ENCODE measurements at regions not wholly inside any gene's neighbourhood (a gene's known extent, or its start where the extent isn't known, plus 50 kb on each side); places are given as distances from the start of the nearest gene placed in this dataset.
A peak's percentile ranks its signal among the peaks of the same experiment; 100 is the strongest.

GRCh38 chr20:22288957-22289356 is 295.4 kb downstream of the FOXA2 start:
- Histone ChIP-seq H3K79me2 (ENCODE audit: low read length) (no peaks in the 10 kb centered on the region), H3K9ac (ENCODE audit: low read length) (no peak overlapping the region), H2AFZ (ENCODE audit: low read length) (no peak overlapping the region), H3F3A (ENCODE audit: low read length, unreplicated experiment) (no peaks in the 10 kb centered on the region), H3K4me2 (ENCODE audit: low read length) (no peak overlapping the region), H3K27ac (ENCODE audit: low read length) (no peak overlapping the region), H3K36me3 (ENCODE audit: low read depth, low read length) (no peaks in the 10 kb centered on the region), H4K20me1 (ENCODE audit: low read length) (no peaks in the 10 kb centered on the region), H3K9me2 (replicated peaks; ENCODE audit: low read length) (no peaks in the 10 kb centered on the region), H3K27me3 (ENCODE audit: low read length) (peaks cover 50% of the 10 kb centered on the region), H3K4me3 (ENCODE audit: low read length) (no peak overlapping the region), H3K9me3 (ENCODE audit: low read length) (no peaks in the 10 kb centered on the region), H3K4me1 (ENCODE audit: insufficient read depth, low read length) (no peaks in the 10 kb centered on the region)
- no TSS peak for BruUV-seq (replicated peaks)
- no peak for TF ChIP-seq EZH2 (IDR thresholded peaks at IDR 0.05; ENCODE audit: low read length, unreplicated experiment)
- no peak for TF ChIP-seq CTCF (conservative IDR thresholded peaks at IDR 0.05; ENCODE audit: low read depth, low read length)
- TF ChIP-seq EZH2phosphoT487 (IDR thresholded peaks at IDR 0.05; ENCODE audit: borderline replicate concordance, low read length): no peak
- intact Hi-C loops (cut with micrococcal nuclease): no loop called here
- DNase-seq (no peak), ATAC-seq (no peak)
- CTCF ChIA-PET: no interaction called here
- POLR2A ChIA-PET (ENCODE audit: unreplicated experiment): no interaction called here

- no peak for DNase-seq
- ATAC-seq: no peak
These were observed 296.2 kb downstream of the FOXA2 start for GRCh38 chr20:22288156-22288555.

GRCh38 chr20:22285555-22285954 is 298.8 kb downstream of the FOXA2 start:
- no peaks in the 10 kb centered on the region for H3K9me2 ChIP-seq (replicated peaks; ENCODE audit: low read length)
- TF ChIP-seq CTCF (conservative IDR thresholded peaks at IDR 0.05; ENCODE audit: low read depth, low read length) (peak; percentile 20; the same call in 1 of the 2 replicates), EZH2phosphoT487 (IDR thresholded peaks at IDR 0.05; ENCODE audit: borderline replicate concordance, low read length) (no peak)
- H3K4me2 ChIP-seq (ENCODE audit: low read length): no peak overlapping the region
- DNase-seq: no peak
- no peak; the same call in 1 of the 2 replicates for ATAC-seq
- H2AFZ ChIP-seq (ENCODE audit: low read length): no peak overlapping the region
- no peak overlapping the region for H3K4me3 ChIP-seq (ENCODE audit: low read length)
- ChIA-PET CTCF (no interaction called here), POLR2A (ENCODE audit: unreplicated experiment) (no interaction called here)
- H3K36me3 ChIP-seq (ENCODE audit: low read depth, low read length): no peaks in the 10 kb centered on the region
- no peaks in the 10 kb centered on the region for H3F3A ChIP-seq (ENCODE audit: low read length, unreplicated experiment)
- no peak overlapping the region for H3K9ac ChIP-seq (ENCODE audit: low read length)
- no TSS peak for BruUV-seq (replicated peaks)
- intact Hi-C loops (cut with micrococcal nuclease): no loop called here
- H3K79me2 ChIP-seq (ENCODE audit: low read length): no peaks in the 10 kb centered on the region
- no peaks in the 10 kb centered on the region for H3K9me3 ChIP-seq (ENCODE audit: low read length)
- peaks cover 64% of the 10 kb centered on the region for H3K27me3 ChIP-seq (ENCODE audit: low read length)
- no peaks in the 10 kb centered on the region for H4K20me1 ChIP-seq (ENCODE audit: low read length)
- H3K4me1 ChIP-seq (ENCODE audit: insufficient read depth, low read length): no peaks in the 10 kb centered on the region
- no peak overlapping the region for H3K27ac ChIP-seq (ENCODE audit: low read length)

More at GRCh38 chr20:22288156-22288555, 296.2 kb downstream of the FOXA2 start:
- H3K36me3 ChIP-seq (ENCODE audit: low read depth, low read length): no peaks in the 10 kb centered on the region
- no peaks in the 10 kb centered on the region for H3K4me1 ChIP-seq (ENCODE audit: insufficient read depth, low read length)
- H3K9ac ChIP-seq (ENCODE audit: low read length): no peak overlapping the region
- intact Hi-C loops (cut with micrococcal nuclease): no loop called here
- H2AFZ ChIP-seq (ENCODE audit: low read length): no peak overlapping the region
- H3K4me3 ChIP-seq (ENCODE audit: low read length): no peak overlapping the region
- H3K4me2 ChIP-seq (ENCODE audit: low read length): no peak overlapping the region
- peaks cover 52% of the 10 kb centered on the region for H3K27me3 ChIP-seq (ENCODE audit: low read length)
- no peak for TF ChIP-seq CTCF (conservative IDR thresholded peaks at IDR 0.05; ENCODE audit: low read depth, low read length)
- no peak for TF ChIP-seq EZH2 (IDR thresholded peaks at IDR 0.05; ENCODE audit: low read length, unreplicated experiment)
- no peak for TF ChIP-seq EZH2phosphoT487 (IDR thresholded peaks at IDR 0.05; ENCODE audit: borderline replicate concordance, low read length)
- H4K20me1 ChIP-seq (ENCODE audit: low read length): no peaks in the 10 kb centered on the region
- H3K27ac ChIP-seq (ENCODE audit: low read length): no peak overlapping the region
- ChIA-PET POLR2A (ENCODE audit: unreplicated experiment) (no interaction called here), CTCF (no interaction called here)
- no peaks in the 10 kb centered on the region for H3K79me2 ChIP-seq (ENCODE audit: low read length)
- H3F3A ChIP-seq (ENCODE audit: low read length, unreplicated experiment): no peaks in the 10 kb centered on the region
- H3K9me2 ChIP-seq (replicated peaks; ENCODE audit: low read length): no peaks in the 10 kb centered on the region
- no peaks in the 10 kb centered on the region for H3K9me3 ChIP-seq (ENCODE audit: low read length)
- no TSS peak for BruUV-seq (replicated peaks)

Data from PC-3 (cell line).